GM21576 (cell line): ENCODE measurements at regions not wholly inside any gene's neighbourhood (a gene's known extent, or its start where the extent isn't known, plus 50 kb on each side); places are given as distances from the start of the nearest gene placed in this dataset.

Source experiments
- ATAC-seq: cut with Tn5 transposase; IDR thresholded peaks from one replicate; pipeline ENCODE4 v1.9.1; 2021; ENCODE audit warnings: mild to moderate bottlenecking, moderate library complexity; ENCODE audit not compliant: unreplicated experiment

DNA sequence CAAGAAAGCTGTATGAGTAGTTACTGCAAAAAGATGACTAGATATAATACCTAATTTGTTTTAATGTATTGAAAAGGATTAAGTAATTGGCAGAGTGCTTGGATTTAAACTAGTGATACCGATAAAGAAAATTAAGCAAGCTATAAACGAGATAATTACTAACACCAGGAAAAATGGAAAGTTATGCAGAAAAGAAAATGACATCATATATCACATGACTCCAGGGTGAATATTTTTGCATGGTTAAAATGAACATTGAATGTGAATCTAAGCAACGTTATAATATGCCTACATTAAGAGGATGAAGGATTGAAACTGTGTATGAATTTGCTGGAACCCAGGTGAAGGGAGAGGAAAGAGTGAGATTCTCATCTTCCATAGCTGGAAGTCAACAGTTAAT lies 644.4 kb downstream of the ADGRL2 start:
- no peak for ATAC-seq

- ATAC-seq, result no peak
Observed at GRCh38 chr1:82441402-82441801, 640.7 kb downstream of the ADGRL2 start.

DNA sequence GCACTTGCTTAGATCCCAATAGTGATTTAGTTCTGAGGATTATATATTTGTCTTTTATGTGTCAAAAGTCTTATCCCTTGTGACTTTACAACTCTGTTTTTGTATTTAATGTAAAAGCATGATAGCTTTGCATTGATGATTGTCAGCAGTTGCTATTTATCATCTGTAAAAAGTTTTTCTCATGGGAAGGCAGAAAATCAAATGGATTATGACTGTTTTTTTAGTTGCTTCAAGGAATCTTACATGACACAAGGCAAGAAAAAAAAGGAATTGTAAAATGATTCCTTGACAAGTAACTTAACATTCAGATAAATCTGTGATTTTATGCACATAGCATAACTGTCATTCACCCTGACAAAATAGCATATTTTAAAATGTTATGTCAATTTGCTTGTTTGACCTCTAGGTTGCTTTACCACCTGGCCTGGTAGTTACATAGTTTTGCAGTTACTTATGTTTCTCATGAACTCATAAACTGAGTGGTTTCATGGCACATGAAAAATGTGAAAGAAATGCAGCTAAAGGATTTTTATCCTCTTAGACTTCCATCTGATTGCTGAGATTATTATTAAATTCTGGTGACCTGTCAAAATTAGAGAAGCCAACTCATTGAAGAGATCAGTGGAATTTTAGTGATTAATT lies 622.6 kb downstream of the ADGRL2 start:
- ATAC-seq, result no peak

DNA sequence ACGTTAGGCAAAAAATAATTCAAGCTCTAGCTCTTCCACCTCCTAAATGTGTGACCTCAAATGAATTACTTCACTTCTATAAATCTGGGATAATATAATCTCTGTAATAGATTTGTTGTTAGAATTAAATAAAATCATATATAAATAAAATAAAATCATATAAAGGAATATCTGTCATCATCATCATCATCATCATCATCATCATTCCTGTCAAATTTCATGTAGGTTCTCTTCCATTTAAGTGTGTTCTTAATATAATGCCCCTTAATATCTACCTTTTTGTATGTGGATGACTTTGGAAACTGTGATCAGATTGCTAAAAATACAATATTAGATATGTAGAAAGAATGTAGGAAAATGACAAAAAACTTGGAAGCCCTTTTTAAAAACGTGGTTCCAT lies 621.0 kb downstream of the ADGRL2 start:
- no peak for ATAC-seq

DNA sequence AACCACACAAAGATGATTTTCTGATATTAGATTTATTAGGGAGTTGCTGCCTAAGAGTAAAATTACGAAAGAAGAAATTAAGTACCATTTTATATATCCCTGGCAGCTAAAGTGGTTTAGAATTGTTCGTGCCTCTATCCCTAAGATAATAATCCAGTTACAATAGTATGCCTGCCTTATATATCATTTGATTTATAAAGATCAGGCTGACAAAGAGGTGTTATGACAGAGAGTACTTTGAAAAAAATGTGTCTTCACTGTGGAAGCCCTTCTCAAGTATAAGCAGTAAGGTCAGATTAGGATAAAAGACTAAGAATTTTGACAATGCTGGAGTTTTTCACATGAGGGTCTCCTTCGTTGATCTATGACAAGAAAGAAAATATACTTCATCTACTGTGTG lies 619.9 kb downstream of the ADGRL2 start:
- no peak for ATAC-seq

DNA sequence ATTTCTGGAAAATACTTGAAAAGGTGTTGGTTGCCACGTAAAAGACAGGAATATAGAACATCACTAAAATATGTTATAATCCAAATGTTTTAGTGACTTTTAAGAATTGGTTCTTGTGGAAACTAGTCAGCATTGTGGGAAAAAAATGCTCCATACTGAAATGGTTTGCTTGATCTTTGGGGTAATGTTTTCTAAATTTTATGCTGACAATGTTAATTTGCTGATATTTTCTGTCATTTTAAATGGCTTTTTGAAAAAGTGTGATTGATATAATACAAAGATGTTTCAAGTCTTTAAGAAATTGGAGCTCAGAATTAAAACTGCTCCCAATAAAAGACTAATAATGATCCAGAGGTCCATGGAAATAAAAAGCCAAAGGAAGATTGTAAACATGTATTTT lies 610.9 kb downstream of the ADGRL2 start:
- ATAC-seq, result no peak

DNA sequence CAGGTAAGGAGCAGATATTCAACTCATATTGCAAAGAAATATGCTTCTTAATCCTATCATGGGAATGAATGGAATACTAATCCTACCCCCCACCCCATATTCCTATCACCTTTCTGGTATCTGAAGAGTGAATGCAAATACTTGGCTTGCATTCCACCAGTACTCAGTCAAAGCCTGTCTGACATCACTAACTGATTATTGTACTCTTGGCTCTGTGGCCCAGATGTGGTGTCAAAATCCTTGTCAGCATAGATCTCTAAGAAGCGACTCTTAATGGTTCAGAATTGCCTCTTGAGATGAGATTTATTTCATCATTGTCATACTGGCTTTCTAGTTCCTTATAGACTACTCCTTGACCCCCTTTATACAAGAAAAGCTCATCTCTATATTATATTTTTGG lies 604.6 kb downstream of the ADGRL2 start:
- ATAC-seq, result no peak

GRCh38 chr1:82401116-82401515 lies 600.4 kb downstream of the ADGRL2 start:
- ATAC-seq, result no peak

- ATAC-seq, result no peak
Observed at GRCh38 chr1:82400521-82400920, 599.8 kb downstream of the ADGRL2 start.

DNA sequence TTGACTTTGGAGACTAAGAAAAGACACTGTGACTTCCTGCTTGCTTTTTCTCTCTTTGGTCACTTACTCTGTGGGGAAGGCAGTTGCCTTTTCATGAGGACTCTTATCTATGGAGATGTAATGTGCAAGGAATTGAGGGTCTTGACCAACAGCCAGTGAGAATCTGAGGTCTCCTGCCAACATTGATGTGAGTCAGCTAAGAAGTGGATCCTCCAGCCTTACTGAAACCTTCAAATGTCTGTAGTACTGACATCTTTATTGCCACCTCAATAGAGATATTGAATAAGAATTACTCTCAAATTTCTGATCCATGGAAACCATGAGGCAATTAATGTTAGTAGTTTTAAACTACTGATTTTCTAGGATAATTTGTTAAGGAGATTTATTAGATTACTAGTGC lies 598.4 kb downstream of the ADGRL2 start:
- ATAC-seq, result no peak

GRCh38 chr1:82398357-82398756 lies 597.6 kb downstream of the ADGRL2 start:
- ATAC-seq, result no peak

GRCh38 chr1:82395440-82395839 lies 594.7 kb downstream of the ADGRL2 start:
- ATAC-seq, result no peak

DNA sequence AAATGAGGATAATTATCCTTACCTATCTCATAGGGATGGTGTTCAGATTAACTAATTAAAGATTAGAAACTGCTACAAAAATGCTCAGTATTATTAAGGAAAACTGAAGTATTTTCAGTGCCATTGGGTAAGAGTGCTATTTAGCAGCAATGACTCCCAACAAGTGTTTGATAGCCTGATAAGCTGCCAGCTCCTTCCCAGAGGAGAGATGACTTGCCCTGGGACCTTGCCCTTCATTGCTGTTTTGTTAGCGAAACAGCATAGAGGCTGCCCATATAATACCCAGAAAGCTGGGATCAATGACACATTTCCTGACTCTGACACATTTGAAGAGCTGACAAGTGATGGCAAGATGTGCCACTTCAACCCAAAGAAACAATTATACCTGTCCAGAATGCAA lies 592.2 kb downstream of the ADGRL2 start:
- no peak for ATAC-seq

- no peak for ATAC-seq
Observed at GRCh38 chr1:82392513-82392912, 591.8 kb downstream of the ADGRL2 start.

- no peak for ATAC-seq
Observed at GRCh38 chr1:82391712-82392111, 591.0 kb downstream of the ADGRL2 start.

DNA sequence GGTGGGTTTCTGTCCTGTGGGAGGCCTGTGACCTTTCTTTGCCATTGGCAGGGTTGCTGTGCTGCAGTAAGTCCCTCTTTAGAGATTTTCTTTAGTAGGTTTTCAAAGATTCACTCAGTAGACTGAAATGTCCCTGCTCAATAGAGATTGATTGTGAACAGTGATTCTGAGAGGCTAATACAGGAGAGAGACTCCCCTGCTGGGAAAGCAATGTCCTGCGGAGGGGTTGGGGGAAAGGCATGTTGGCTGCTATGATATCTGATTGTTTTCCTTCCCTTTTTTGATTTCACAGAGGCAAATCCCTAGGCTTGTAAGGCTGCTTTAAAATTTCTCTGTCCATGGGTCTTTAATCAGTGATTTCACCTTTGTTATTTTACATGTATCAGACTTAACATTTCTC lies 589.9 kb downstream of the ADGRL2 start:
- no peak for ATAC-seq

DNA sequence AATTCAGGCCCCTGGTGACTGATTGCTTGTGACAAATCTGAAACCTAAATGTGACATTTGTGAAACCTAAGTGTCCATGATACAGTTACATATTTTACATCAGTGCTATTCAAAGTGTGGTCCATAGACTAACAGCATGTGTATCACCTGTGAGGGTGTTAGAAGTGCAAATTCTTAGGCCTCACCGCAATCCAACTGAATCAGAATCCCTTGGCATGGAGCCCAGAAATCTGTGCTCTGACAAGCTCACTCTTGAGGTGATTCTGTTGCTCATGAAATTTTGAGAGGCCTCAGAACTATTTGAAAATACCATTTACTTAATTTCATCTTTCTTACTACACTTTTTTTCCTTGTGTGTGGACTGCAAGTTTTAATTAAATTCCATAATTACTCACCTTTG lies 587.9 kb downstream of the ADGRL2 start:
- ATAC-seq, result no peak

- ATAC-seq, result no peak
Observed at GRCh38 chr1:82387012-82387366, 586.3 kb downstream of the ADGRL2 start.

DNA sequence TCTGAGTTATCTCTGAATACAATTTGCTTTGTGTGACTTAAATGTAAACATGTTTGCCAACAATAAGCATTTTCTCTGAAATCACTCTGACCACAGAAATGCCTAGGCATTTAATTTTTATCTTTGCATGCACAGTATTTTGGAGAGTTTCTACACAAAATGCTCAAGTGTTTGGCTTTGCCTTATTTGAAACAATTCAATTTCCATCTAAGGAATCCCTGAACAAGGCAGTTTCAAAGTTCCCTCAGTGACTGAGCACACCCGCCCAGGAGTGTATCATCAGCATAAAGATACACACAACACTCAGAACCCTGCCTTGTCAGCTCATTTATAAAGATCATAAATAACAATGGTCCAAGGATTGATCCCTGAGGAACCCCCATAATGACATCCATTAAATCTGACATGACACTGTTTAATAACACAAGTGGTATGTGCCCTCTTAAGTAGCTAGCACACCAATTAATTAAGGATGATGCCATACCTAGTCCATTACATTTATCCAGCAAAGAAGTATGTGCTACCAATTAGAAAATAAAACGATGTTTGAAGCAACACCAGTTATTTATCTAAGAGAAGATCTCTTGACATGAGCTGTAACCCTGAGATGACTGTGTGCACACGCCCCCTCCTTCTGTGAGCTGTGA lies 585.8 kb downstream of the ADGRL2 start:
- no peak for ATAC-seq

- ATAC-seq, result no peak
Observed at GRCh38 chr1:82384776-82385175, 584.0 kb downstream of the ADGRL2 start.

DNA sequence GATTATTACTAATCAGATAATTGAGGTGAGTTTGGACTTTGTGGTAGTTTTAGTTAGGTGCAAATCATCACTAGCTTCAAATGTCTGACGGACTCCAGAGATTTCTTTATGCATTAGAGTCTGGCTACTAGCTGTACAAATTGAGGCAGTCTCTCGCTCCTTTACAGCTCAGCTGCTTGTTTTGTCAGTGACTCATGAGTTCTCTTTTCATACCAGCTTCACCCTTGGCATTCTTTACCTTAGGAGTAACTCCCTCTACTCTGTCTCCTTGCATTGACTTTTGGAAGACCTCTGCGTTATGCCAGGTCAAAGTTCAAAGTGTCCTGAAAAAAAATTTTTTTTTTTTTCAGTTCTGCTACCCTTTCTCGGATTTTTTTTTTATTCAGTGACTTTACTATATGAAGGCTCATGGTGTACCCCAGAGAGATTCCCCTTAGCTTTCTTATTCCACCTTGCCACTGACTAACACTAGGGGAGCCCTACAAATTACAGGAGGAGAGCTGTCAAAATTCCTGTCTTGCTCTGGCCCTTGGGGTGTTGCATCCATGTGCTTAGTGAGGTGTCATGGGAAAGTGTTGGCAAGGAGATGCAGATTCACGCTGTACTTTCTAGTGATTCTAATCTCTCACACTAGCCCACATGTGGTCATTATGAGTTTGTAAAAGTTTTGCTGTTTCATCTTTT lies 576.6 kb downstream of the ADGRL2 start:
- no peak for ATAC-seq

- no peak for ATAC-seq
Observed at GRCh38 chr1:82373710-82374109, 573.0 kb downstream of the ADGRL2 start.
